H1 (cell line): ENCODE measurements at regions not wholly inside any gene's neighbourhood (a gene's known extent, or its start where the extent isn't known, plus 50 kb on each side); places are given as distances from the start of the nearest gene placed in this dataset.

ENCODE experiments used
- CTCF ChIA-PET: fragments of 300-600 bp; sonication (Branson Sonifier 250); formaldehyde crosslinking; loops from one replicate; lab custom pipeline; 2021; ENCODE audit not compliant: partially characterized antibody; lab: Charles Lee
- POLR2A ChIA-PET: fragments of 300-600 bp; sonication (Branson Sonifier 250); formaldehyde crosslinking; loops from one replicate; lab custom pipeline; 2021; ENCODE audit warnings: inconsistent platforms; ENCODE audit not compliant: partially characterized antibody; lab: Charles Lee
- DNase-seq, 2 experiments: peaks; one replicate each; pipeline versions ENCODE4 v3.0.0 to v3.0.0-alpha.2; 2010 to 2022; ENCODE audit warnings: low spot score in 2 of 2, low read depth in 1 of 2, mixed read lengths in 1 of 2
- FAIRE-seq: peaks from 2 replicates; lab custom pipeline; 2011; peaks lifted over from hg19 to GRCh38; lab: Jason Lieb, UNC
- H2AFZ ChIP-seq: 2 replicates; pipeline ENCODE4 v1.8.1; 2012; ENCODE audit warnings: low read length, inconsistent platforms
- H2AK5ac ChIP-seq: 2 replicates; pipeline ENCODE4 v1.6.1; 2013; ENCODE audit warnings: low read depth, low read length
- H2BK120ac ChIP-seq: replicated peaks from 2 replicates; pipeline ENCODE3; 2013; ENCODE audit warnings: low read depth, low read length, inconsistent platforms
- H2BK12ac ChIP-seq: 2 replicates; pipeline ENCODE4 v1.6.1; 2013; ENCODE audit warnings: low read depth, low read length
- H2BK15ac ChIP-seq: 2 replicates; pipeline ENCODE4 v1.6.1; 2013; ENCODE audit warnings: low read length
- H2BK20ac ChIP-seq: 2 replicates; pipeline ENCODE4 v1.6.1; 2013; ENCODE audit warnings: low read length
- H2BK5ac ChIP-seq: 2 replicates; pipeline ENCODE4 v1.6.1; 2013; ENCODE audit warnings: low read depth, low read length
- H3K14ac ChIP-seq: 2 replicates; pipeline ENCODE4 v1.6.1; 2013; ENCODE audit warnings: inconsistent platforms; ENCODE audit not compliant: insufficient read length
- H3K18ac ChIP-seq: 2 replicates; pipeline ENCODE4 v1.6.1; 2013; ENCODE audit warnings: low read length; ENCODE audit errors: extremely low read depth
- H3K23ac ChIP-seq: 2 replicates; pipeline ENCODE4 v1.6.1; 2013; ENCODE audit warnings: inconsistent platforms; ENCODE audit not compliant: insufficient read length
- H3K23me2 ChIP-seq: 2 replicates; pipeline ENCODE4 v1.6.1; 2013; ENCODE audit warnings: low read depth, low read length
- H3K27ac ChIP-seq: 2 replicates; pipeline ENCODE4 v1.6.1; 2011; ENCODE audit warnings: low read depth, low read length, inconsistent platforms
- H3K27me3 ChIP-seq, 4 experiments: replicated peaks in 1 of 4; 1 replicate in 1 of 4; 2 replicates in 3 of 4; pipeline versions ENCODE4 v1.6.1 to v1.8.1; 2011 to 2013; ENCODE audit warnings: low read length in 3 of 4, mild to moderate bottlenecking in 3 of 4, inconsistent platforms in 2 of 4, mixed read lengths in 2 of 4, moderate library complexity in 1 of 4; ENCODE audit not compliant: control insufficient read depth in 3 of 4, insufficient read depth in 3 of 4; ENCODE audit errors: extremely low read depth in 1 of 4
- H3K36me3 ChIP-seq, 4 experiments: 2 replicates each; pipeline versions ENCODE4 v1.6.1 to v1.8.1; 2011 to 2013; ENCODE audit warnings: mild to moderate bottlenecking in 4 of 4, low read length in 3 of 4, moderate library complexity in 2 of 4, control low read depth in 1 of 4, inconsistent platforms in 1 of 4; ENCODE audit not compliant: insufficient read depth in 4 of 4, control insufficient read depth in 2 of 4
- H3K4ac ChIP-seq: replicated peaks from 2 replicates; pipeline ENCODE3; 2013; ENCODE audit warnings: low read length, low read depth, mixed read lengths, inconsistent platforms; ENCODE audit not compliant: insufficient read length
- H3K4me1 ChIP-seq, 4 experiments: replicated peaks in 1 of 4; 1 replicate in 1 of 4; 2 replicates in 3 of 4; pipeline versions ENCODE4 v1.6.1 to v1.8.1; 2011 to 2013; ENCODE audit warnings: low read length in 3 of 4, inconsistent platforms in 2 of 4, mixed read lengths in 1 of 4; ENCODE audit not compliant: insufficient read depth in 4 of 4, control insufficient read depth in 3 of 4
- H3K4me2 ChIP-seq, 2 experiments: 2 replicates each; pipeline versions ENCODE4 v1.6.1 to v1.8.1; 2011 to 2013; ENCODE audit warnings: low read depth in 2 of 2, low read length in 2 of 2, control low read depth in 1 of 2, inconsistent platforms in 1 of 2, mild to moderate bottlenecking in 1 of 2; ENCODE audit not compliant: insufficient read depth in 1 of 2
- H3K4me3 ChIP-seq, 4 experiments: fragments of 200-600, 300-600 bp in 1 of 4; sonication (generic), shearing (Covaris generic), sonication (Bioruptor Twin) in 1 of 4; 2 replicates each; pipeline versions ENCODE4 v1.5.1 to v1.8.1; 2011 to 2016; ENCODE audit warnings: low read length in 4 of 4, low read depth in 3 of 4, control low read depth in 2 of 4, inconsistent platforms in 2 of 4, mild to moderate bottlenecking in 2 of 4, mixed read lengths in 1 of 4, moderate library complexity in 1 of 4; ENCODE audit not compliant: insufficient read depth in 2 of 4; ENCODE audit errors: extremely low read depth in 1 of 4
- H3K56ac ChIP-seq: replicated peaks from 2 replicates; pipeline ENCODE3; 2013; ENCODE audit warnings: low read depth, mild to moderate bottlenecking, mixed read lengths, low read length, inconsistent platforms; ENCODE audit not compliant: insufficient read length
- H3K79me1 ChIP-seq: 2 replicates; pipeline ENCODE4 v1.6.1; 2013; ENCODE audit warnings: low read depth, low read length, control low read depth
- H3K79me2 ChIP-seq, 2 experiments: 2 replicates each; pipeline versions ENCODE4 v1.6.1 to v1.8.1; 2012 to 2013; ENCODE audit warnings: low read length in 2 of 2, mild to moderate bottlenecking in 2 of 2, inconsistent platforms in 1 of 2; ENCODE audit not compliant: insufficient read depth in 2 of 2, control insufficient read depth in 1 of 2
- H3K9ac ChIP-seq, 4 experiments: replicated peaks in 1 of 4; 1 replicate in 1 of 4; 2 replicates in 3 of 4; pipeline versions ENCODE4 v1.6.1 to v1.8.1; 2011 to 2013; ENCODE audit warnings: low read depth in 3 of 4, low read length in 3 of 4, control low read depth in 2 of 4, mild to moderate bottlenecking in 2 of 4, moderate library complexity in 2 of 4, inconsistent platforms in 1 of 4; ENCODE audit errors: extremely low read depth in 1 of 4
- H3K9me3 ChIP-seq, 2 experiments: 2 replicates each; pipeline versions ENCODE4 v1.6.1 to v1.8.1; 2012 to 2013; ENCODE audit warnings: mild to moderate bottlenecking in 2 of 2, moderate library complexity in 2 of 2, control low read depth in 1 of 2, inconsistent platforms in 1 of 2, low read depth in 1 of 2, low read length in 1 of 2, mixed read lengths in 1 of 2; ENCODE audit not compliant: insufficient read depth in 2 of 2
- H4K20me1 ChIP-seq, 2 experiments: replicated peaks in 1 of 2; 2 replicates each; pipeline versions ENCODE3 to v1.8.1; 2011 to 2013; ENCODE audit warnings: inconsistent platforms in 2 of 2, low read length in 2 of 2, mild to moderate bottlenecking in 1 of 2; ENCODE audit not compliant: insufficient read depth in 2 of 2, control insufficient read depth in 1 of 2
- H4K5ac ChIP-seq: 2 replicates; pipeline ENCODE4 v1.6.1; 2013; ENCODE audit warnings: low read length, low read depth, mixed read lengths, inconsistent platforms; ENCODE audit not compliant: insufficient read length
- H4K8ac ChIP-seq: 2 replicates; pipeline ENCODE4 v1.8.0; 2013; ENCODE audit warnings: mild to moderate bottlenecking, moderate library complexity, low read length, inconsistent platforms; ENCODE audit not compliant: insufficient read depth; ENCODE audit errors: extremely low read depth
- H4K91ac ChIP-seq: replicated peaks from 2 replicates; pipeline ENCODE3; 2013; ENCODE audit warnings: low read length, mixed read lengths, inconsistent platforms; ENCODE audit not compliant: insufficient read length
- CHD1 ChIP-seq: IDR thresholded peaks from 2 replicates; pipeline ENCODE4 v1.6.1; 2012; ENCODE audit warnings: low read depth, low read length, improper control_type of control experiment
- CTBP2 ChIP-seq: IDR thresholded peaks from 2 replicates; pipeline ENCODE4 v1.7.0; 2011; ENCODE audit warnings: borderline replicate concordance, mild to moderate bottlenecking, moderate library complexity, mixed read lengths, low read length; ENCODE audit not compliant: insufficient read depth, insufficient read length
- GTF2F1 ChIP-seq: IDR thresholded peaks from 2 replicates; pipeline ENCODE4 v1.6.1; 2012; ENCODE audit warnings: low read depth, low read length, improper control_type of control experiment, borderline replicate concordance
- HDAC2 ChIP-seq, 2 experiments: fragments of 300-600 bp in 1 of 2; sonication (generic) in 1 of 2; IDR thresholded peaks; 2 replicates each; pipeline ENCODE4 v1.6.1; 2011 to 2012; ENCODE audit warnings: low read depth in 2 of 2, low read length in 2 of 2, mild to moderate bottlenecking in 2 of 2, moderate library complexity in 2 of 2, borderline replicate concordance in 1 of 2, inconsistent platforms in 1 of 2
- KDM4A ChIP-seq: IDR thresholded peaks from one replicate; pipeline ENCODE4 v1.7.1; 2012; ENCODE audit warnings: low read depth, mild to moderate bottlenecking, moderate library complexity, low read length, inconsistent platforms; ENCODE audit not compliant: severe bottlenecking
- KDM5A ChIP-seq: fragments of 200-600 bp; IDR thresholded peaks from 2 replicates; pipeline ENCODE4 v1.7.1; 2012; ENCODE audit warnings: mild to moderate bottlenecking, low read length, inconsistent platforms, mixed read lengths
- SP1 ChIP-seq: IDR thresholded peaks from 2 replicates; pipeline ENCODE4 v1.6.1; 2011; ENCODE audit warnings: low read depth, low read length
- TAF1 ChIP-seq: IDR thresholded peaks from 2 replicates; pipeline ENCODE4 v1.6.1; 2011; ENCODE audit warnings: mild to moderate bottlenecking, low read depth, low read length
- TAF7 ChIP-seq: optimal IDR thresholded peaks from 2 replicates; pipeline ENCODE3; 2011; ENCODE audit warnings: low read depth, mild to moderate bottlenecking, inconsistent platforms, low read length, moderate library complexity, borderline replicate concordance
- WGBS, 2 experiments: shearing (Covaris generic) in 1 of 2; methylation state at CpG; one replicate each; pipeline versions ENCODE4 v1.1.6 to v1.1.7; 2013 to 2015; ENCODE audit warnings: low lambda C conversion rate in 2 of 2, mixed read lengths in 2 of 2, inconsistent platforms in 1 of 2, low coverage in 1 of 2, missing lambda C conversion rate in 1 of 2; ENCODE audit not compliant: insufficient replicate concordance in 2 of 2, insufficient coverage in 1 of 2, insufficient read length in 1 of 2; ENCODE audit errors: extremely low coverage in 1 of 2, missing lambda C conversion rate in 1 of 2; 5-methylcytosine and 5-hydroxymethylcytosine counted together

GRCh38 chr3:145899241-145899640 lies 261.7 kb downstream of the PLOD2 start:
- ChIA-PET CTCF (no interaction called here), POLR2A (no interaction called here)
- Histone ChIP-seq H2BK120ac (no peak overlapping the region), H2BK12ac (no peak overlapping the region), H3K9me3 (no peaks in the 10 kb centered on the region), H4K91ac (no peak overlapping the region), H4K5ac (no peak overlapping the region), H3K4me1 (no peaks in the 10 kb centered on the region; a peak in 1 of 7 replicates), H4K8ac (no peak overlapping the region), H3K23me2 (no peaks in the 10 kb centered on the region), H3K4ac (no peak overlapping the region), H3K9ac (no peak overlapping the region), H2AFZ (no peak overlapping the region), H3K23ac (no peak overlapping the region), H3K27ac (no peak overlapping the region), H2AK5ac (no peak overlapping the region), H2BK20ac (no peak overlapping the region), H3K56ac (no peak overlapping the region), H3K4me3 (no peak overlapping the region), H4K20me1 (no peaks in the 10 kb centered on the region), H2BK5ac (no peak overlapping the region), H3K4me2 (no peak overlapping the region), H3K79me2 (no peaks in the 10 kb centered on the region), H3K36me3 (no peaks in the 10 kb centered on the region), H3K27me3 (no peaks in the 10 kb centered on the region), H3K79me1 (no peaks in the 10 kb centered on the region), H3K14ac (no peak overlapping the region), H3K18ac (no peak overlapping the region), H2BK15ac (no peak overlapping the region)
- TF ChIP-seq CTBP2 (no peak), TAF1 (no peak), CHD1 (no peak), HDAC2 (IDR thresholded peaks at IDR 0.05; ENCODE audit: borderline replicate concordance in 1 of 2, low read depth in 2 of 2, low read length in 2 of 2) (no peak), GTF2F1 (no peak), SP1 (no peak), KDM4A (no peak), TAF7 (no peak), KDM5A (no peak)
- DNase-seq (no peak), FAIRE-seq (no peak)
- 66% methylated on average over 4 of the region's 4 CpGs; no CpG with 5 or more reads in 1 of the 2 experiments for WGBS, 2 experiments
